Left lung (tissue), 4 donors: ENCODE measurements at regions not wholly inside any gene's neighbourhood (a gene's known extent, or its start where the extent isn't known, plus 50 kb on each side); places are given as distances from the start of the nearest gene placed in this dataset.
A peak's percentile ranks its signal among the peaks of the same experiment; 100 is the strongest.

Experiments used
- ATAC-seq: fragments of 200-7000 bp; cut with Tn5 transposase; one replicate; pipeline ENCODE4 v1.9.1; 2020; ENCODE audit warnings: moderate library complexity
- DNase-seq, 4 donors: peaks; one replicate each; pipeline ENCODE4 v3.0.0-alpha.2; 2013 to 2020
- H3K27ac ChIP-seq, 2 donors: fragments of 200-600 bp; sonication (generic) in 1 of 2; one replicate each; pipeline versions ENCODE4 v1.5.0 to v1.8.0; 2020 to 2021
- H3K27me3 ChIP-seq, 2 donors: fragments of 200-600 bp; sonication (generic) in 1 of 2; one replicate each; pipeline versions ENCODE4 v1.5.0 to v1.8.0; 2020 to 2021
- H3K36me3 ChIP-seq, 2 donors: fragments of 200-600 bp; sonication (generic) in 1 of 2; one replicate each; pipeline versions ENCODE4 v1.5.0 to v1.8.0; 2020 to 2021
- H3K4me1 ChIP-seq, 2 donors: fragments of 200-600 bp; one replicate each; pipeline ENCODE4 v1.8.0; 2021
- H3K4me3 ChIP-seq, 2 donors: fragments of 200-600 bp; sonication (generic) in 1 of 2; one replicate each; pipeline versions ENCODE4 v1.5.0 to v1.8.0; 2020 to 2021; ENCODE audit warnings: mild to moderate bottlenecking in 1 of 2
- H3K9me3 ChIP-seq, 2 donors: fragments of 200-600 bp; sonication (generic) in 1 of 2; one replicate each; pipeline versions ENCODE4 v1.5.0 to v1.8.0; 2020 to 2021
- CTCF ChIP-seq, 2 donors: fragments of 200-600 bp; sonication (generic) in 1 of 2; IDR thresholded peaks; one replicate each; pipeline versions ENCODE4 v1.5.0 to v1.8.0; 2021; ENCODE audit warnings: antibody characterized with exemption in 2 of 2
- intact Hi-C, 2 donors: fragments of 100-400 bp; cut with DNase I; formaldehyde crosslinking; loops; one replicate each; pipeline versions ENCODE4 v1.11.2 to v1.14.2; 2022
- donor health status: DM: no; HTN: yes; CAD: no.
- donor health status: DM: no; HTN: no; CAD: no.

GRCh38 chr5:89735082-89735481 lies 674.5 kb downstream of the CETN3 start:
- peak in 1 of 4 donors; percentile 13 for DNase-seq
- H3K36me3 ChIP-seq = no peaks in the 10 kb centered on the region
- no peak overlapping the region for H3K4me3 ChIP-seq
- ATAC-seq = peak; percentile 69
- TF ChIP-seq CTCF (IDR thresholded peaks at IDR 0.05) = no peak
- no peaks in the 10 kb centered on the region for H3K9me3 ChIP-seq
- no peaks in the 10 kb centered on the region for H3K27me3 ChIP-seq
- H3K27ac ChIP-seq = no peak overlapping the region
- no peaks in the 10 kb centered on the region for H3K4me1 ChIP-seq
- intact Hi-C loops = no loop called here

GRCh38 chr5:89733772-89734171 lies 675.8 kb downstream of the CETN3 start:
- no peak for DNase-seq
- intact Hi-C loops = no loop called here
- no peaks in the 10 kb centered on the region for H3K9me3 ChIP-seq
- no peaks in the 10 kb centered on the region for H3K27me3 ChIP-seq
- no peak overlapping the region for H3K27ac ChIP-seq
- TF ChIP-seq CTCF (IDR thresholded peaks at IDR 0.05) = no peak
- no peak for ATAC-seq
- H3K36me3 ChIP-seq = no peaks in the 10 kb centered on the region
- no peak overlapping the region for H3K4me3 ChIP-seq
- no peaks in the 10 kb centered on the region for H3K4me1 ChIP-seq

GRCh38 chr5:89729623-89730301 lies 679.8 kb downstream of the CETN3 start:
- Histone ChIP-seq H3K27me3 (no peaks in the 10 kb centered on the region), H3K9me3 (no peaks in the 10 kb centered on the region), H3K27ac (no peak overlapping the region), H3K4me1 (no peaks in the 10 kb centered on the region), H3K4me3 (no peak overlapping the region), H3K36me3 (no peaks in the 10 kb centered on the region)
- peak in 1 of 2 donors; percentile 12 for TF ChIP-seq CTCF (IDR thresholded peaks at IDR 0.05)
- intact Hi-C loops = no loop called here
- peak; percentile 52 for ATAC-seq
- DNase-seq = no peak

GRCh38 chr5:89728750-89729149 lies 680.8 kb downstream of the CETN3 start:
- Histone ChIP-seq H3K4me3 (no peak overlapping the region), H3K27me3 (no peaks in the 10 kb centered on the region), H3K36me3 (no peaks in the 10 kb centered on the region), H3K27ac (no peak overlapping the region), H3K9me3 (no peaks in the 10 kb centered on the region), H3K4me1 (no peaks in the 10 kb centered on the region)
- peak in 2 of 4 donors; percentile 74 to 86 for DNase-seq
- intact Hi-C loops = no loop called here
- no peak for ATAC-seq
- TF ChIP-seq CTCF (IDR thresholded peaks at IDR 0.05) = no peak

DNA sequence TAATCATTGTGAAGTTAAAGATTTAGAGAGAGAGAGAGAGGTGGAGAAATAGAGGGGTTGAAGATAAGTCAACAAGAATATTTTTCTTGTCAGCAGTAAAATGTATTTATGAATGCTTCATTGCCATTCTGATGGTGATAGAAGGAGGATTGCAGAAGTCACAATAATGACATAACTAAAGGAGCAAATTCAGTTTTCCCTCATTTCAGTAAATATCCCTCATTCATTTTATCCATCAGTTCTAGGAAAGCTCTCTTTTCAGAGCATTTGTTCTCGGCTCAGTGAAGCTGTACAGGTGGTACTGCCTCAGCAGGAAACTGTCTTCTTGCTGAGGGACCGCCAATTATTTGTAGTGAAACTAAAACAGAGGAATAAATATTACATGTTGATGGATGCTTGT lies 681.4 kb downstream of the CETN3 start:
- H3K36me3 ChIP-seq = no peaks in the 10 kb centered on the region
- H3K4me1 ChIP-seq = no peaks in the 10 kb centered on the region
- intact Hi-C loops = no loop called here
- no peak for DNase-seq
- no peak overlapping the region for H3K4me3 ChIP-seq
- no peaks in the 10 kb centered on the region for H3K9me3 ChIP-seq
- no peaks in the 10 kb centered on the region for H3K27me3 ChIP-seq
- TF ChIP-seq CTCF (IDR thresholded peaks at IDR 0.05) = no peak
- no peak for ATAC-seq
- no peak overlapping the region for H3K27ac ChIP-seq
